Liver (tissue), 8 donors: ENCODE measurements at regions not wholly inside any gene's neighbourhood (a gene's known extent, or its start where the extent isn't known, plus 50 kb on each side); places are given as distances from the start of the nearest gene placed in this dataset.

Experiments
- DNase-seq: peaks from one replicate; pipeline ENCODE4 v3.0.0-alpha.2; 2017; ENCODE audit warnings: low spot score
- H3K27ac ChIP-seq, 2 donors: one replicate each; pipeline ENCODE4 v1.7.0; 2013; ENCODE audit warnings: inconsistent platforms in 2 of 2, low read length in 2 of 2, control low read depth in 1 of 2, low read depth in 1 of 2, mild to moderate bottlenecking in 1 of 2
- H3K27me3 ChIP-seq, 4 donors: one replicate each; pipeline versions ENCODE4 v1.6.1 to v1.7.0; 2013; ENCODE audit warnings: low read length in 3 of 4, inconsistent platforms in 1 of 4, mild to moderate bottlenecking in 1 of 4, moderate library complexity in 1 of 4; ENCODE audit not compliant: control insufficient read depth in 4 of 4, insufficient read depth in 4 of 4
- H3K36me3 ChIP-seq, 4 donors: one replicate each; pipeline versions ENCODE4 v1.6.1 to v1.7.0; 2013; ENCODE audit warnings: low read length in 3 of 4, mild to moderate bottlenecking in 3 of 4, low read depth in 1 of 4, moderate library complexity in 1 of 4; ENCODE audit not compliant: control insufficient read depth in 4 of 4, insufficient read depth in 3 of 4
- H3K4me1 ChIP-seq, 4 donors: one replicate each; pipeline versions ENCODE4 v1.6.1 to v1.7.0; 2013; ENCODE audit warnings: low read length in 3 of 4, mild to moderate bottlenecking in 3 of 4, moderate library complexity in 1 of 4; ENCODE audit not compliant: control insufficient read depth in 4 of 4, insufficient read depth in 4 of 4
- H3K4me3 ChIP-seq, 3 donors: one replicate each; pipeline versions ENCODE4 v1.6.1 to v1.7.0; 2013; ENCODE audit warnings: low read length in 3 of 3, control low read depth in 1 of 3, low read depth in 1 of 3, mild to moderate bottlenecking in 1 of 3
- H3K9ac ChIP-seq, 2 donors: one replicate each; pipeline ENCODE4 v1.7.0; 2013; ENCODE audit warnings: low read length in 2 of 2, mild to moderate bottlenecking in 2 of 2, moderate library complexity in 2 of 2, control low read depth in 1 of 2, low read depth in 1 of 2
- H3K9me3 ChIP-seq, 4 donors: one replicate each; pipeline versions ENCODE4 v1.6.1 to v1.7.0; 2013; ENCODE audit warnings: low read length in 3 of 4; ENCODE audit not compliant: control insufficient read depth in 4 of 4
- ATF3 ChIP-seq: IDR thresholded peaks from 2 replicates; pipeline ENCODE4 v1.6.1; 2016; ENCODE audit warnings: antibody characterized with exemption
- CTCF ChIP-seq: fragments of 150-350 bp; IDR thresholded peaks from 2 replicates; pipeline ENCODE4 v1.5.1; 2017; ENCODE audit warnings: improper control_type of control experiment, low read depth, low read length; ENCODE audit not compliant: missing input control
- EGR1 ChIP-seq, 2 donors: IDR thresholded peaks; 2 replicates each; pipeline ENCODE4 v1.6.1; 2016 to 2018; ENCODE audit warnings: antibody characterized with exemption in 2 of 2, low read depth in 2 of 2
- FOXA1 ChIP-seq: IDR thresholded peaks from 2 replicates; pipeline ENCODE4 v1.6.1; 2016; ENCODE audit warnings: antibody characterized with exemption
- HNF4G ChIP-seq: IDR thresholded peaks from 2 replicates; pipeline ENCODE4 v1.6.1; 2016; ENCODE audit warnings: antibody characterized with exemption
- MAX ChIP-seq: IDR thresholded peaks from 2 replicates; pipeline ENCODE4 v1.6.1; 2016; ENCODE audit warnings: antibody characterized with exemption
- NR2F2 ChIP-seq: IDR thresholded peaks from 2 replicates; pipeline ENCODE4 v1.6.1; 2016; ENCODE audit warnings: antibody characterized with exemption
- RAD21 ChIP-seq, 2 donors: IDR thresholded peaks; 2 replicates each; pipeline ENCODE4 v1.6.1; 2016; ENCODE audit warnings: antibody characterized with exemption in 2 of 2, mild to moderate bottlenecking in 2 of 2
- REST ChIP-seq: IDR thresholded peaks from 2 replicates; pipeline ENCODE4 v1.6.1; 2016; ENCODE audit warnings: antibody characterized with exemption, mild to moderate bottlenecking
- RXRA ChIP-seq, 2 donors: IDR thresholded peaks; 2 replicates each; pipeline ENCODE4 v1.6.1; 2017 to 2018; ENCODE audit warnings: antibody characterized with exemption in 2 of 2, mild to moderate bottlenecking in 1 of 2
- SP1 ChIP-seq: IDR thresholded peaks from 2 replicates; pipeline ENCODE4 v1.6.1; 2018; ENCODE audit warnings: antibody characterized with exemption, mild to moderate bottlenecking
- TAF1 ChIP-seq: conservative IDR thresholded peaks from 2 replicates; pipeline ENCODE4 v1.6.1; 2016; ENCODE audit warnings: antibody characterized with exemption, mild to moderate bottlenecking
- YY1 ChIP-seq: IDR thresholded peaks from 2 replicates; pipeline ENCODE4 v1.6.1; 2016; ENCODE audit warnings: antibody characterized with exemption, mild to moderate bottlenecking
- ZBTB33 ChIP-seq: IDR thresholded peaks from 2 replicates; pipeline ENCODE4 v1.6.1; 2016; ENCODE audit warnings: antibody characterized with exemption
- WGBS: extraction: QIAGEN DNeasy Blood & Tissue Kit; methylation state at CpG from one replicate; pipeline ENCODE4 v1.1.7; 2013; 5-methylcytosine and 5-hydroxymethylcytosine counted together
- donor health status: healthy.
- donor health status: healthy.
- donor health status: healthy.
- donor health status: healthy.
- donor health status: healthy.

GRCh38 chr1:118254491-118255425 lies 69.7 kb upstream of the SPAG17 start (continued):
- no peak for TF ChIP-seq CTCF

- Histone ChIP-seq H3K9me3 (no peaks in the 10 kb centered on the region), H3K27me3 (no peaks in the 10 kb centered on the region), H3K36me3 (no peaks in the 10 kb centered on the region), H3K27ac (no peak overlapping the region), H3K4me1 (no peaks in the 10 kb centered on the region), H3K4me3 (no peak overlapping the region), H3K9ac (no peak overlapping the region)
- 68% methylated on average over 2 of the region's 2 CpGs for WGBS
- no peak for TF ChIP-seq ZBTB33
- TF ChIP-seq EGR1 (IDR thresholded peaks at IDR 0.05; ENCODE audit: low read depth in 2 of 2): no peak
- TF ChIP-seq SP1: no peak
- no peak for TF ChIP-seq TAF1
- TF ChIP-seq HNF4G: no peak
- TF ChIP-seq RAD21 (IDR thresholded peaks at IDR 0.05): no peak
- DNase-seq: no peak
Observed at GRCh38 chr1:118254001-118254400, 69.0 kb upstream of the SPAG17 start.

- no peaks in the 10 kb centered on the region for H3K4me1 ChIP-seq
- H3K4me3 ChIP-seq: no peak overlapping the region
- H3K27me3 ChIP-seq: no peaks in the 10 kb centered on the region
- 77% methylated on average over 10 of the region's 10 CpGs for WGBS
- H3K9ac ChIP-seq: no peak overlapping the region
- no peaks in the 10 kb centered on the region for H3K9me3 ChIP-seq
- H3K36me3 ChIP-seq: no peaks in the 10 kb centered on the region
- DNase-seq: no peak
- TF ChIP-seq RXRA (IDR thresholded peaks at IDR 0.05): no peak
- TF ChIP-seq MAX: no peak
- TF ChIP-seq ATF3: no peak
- no peak for TF ChIP-seq TAF1
- no peak for TF ChIP-seq RAD21 (IDR thresholded peaks at IDR 0.05)
- no peak for TF ChIP-seq NR2F2
- no peak for TF ChIP-seq YY1
- TF ChIP-seq REST: no peak
- no peak for TF ChIP-seq FOXA1
- H3K27ac ChIP-seq: no peak overlapping the region
Observed at GRCh38 chr1:118253053-118253915, 68.3 kb upstream of the SPAG17 start.
